Endothelial cell of umbilical vein (primary cell): ENCODE measurements at regions not wholly inside any gene's neighbourhood (a gene's known extent, or its start where the extent isn't known, plus 50 kb on each side); places are given as distances from the start of the nearest gene placed in this dataset.

Source experiments
- BruUV-seq: library from RNA; stranded (reverse); fragments of 400-500 nt; replicated peaks from 2 replicates; lab custom pipeline; 2021; lab: Mats Ljungman, UMichigan
- CTCF ChIA-PET: fragments of 300-600, 350-600 bp; sonication (Branson Sonifier 250); formaldehyde crosslinking; loops from one replicate; lab custom pipeline; 2021; ENCODE audit warnings: antibody characterized with exemption, inconsistent platforms; lab: Charles Lee
- POLR2A ChIA-PET: fragments of 300-600, 350-600 bp; sonication (Branson Sonifier 250); formaldehyde crosslinking; loops from one replicate; lab custom pipeline; 2021; ENCODE audit warnings: antibody characterized with exemption, inconsistent platforms; lab: Charles Lee
- DNase-seq: peaks from one replicate; pipeline ENCODE4 v3.0.0-alpha.2; 2011; ENCODE audit warnings: low read depth, low spot score
- FAIRE-seq: peaks from 2 replicates; lab custom pipeline; 2011; peaks lifted over from hg19 to GRCh38; lab: Jason Lieb, UNC
- H2AFZ ChIP-seq: 2 replicates; pipeline ENCODE4 v1.6.0; 2012; ENCODE audit warnings: low read depth, low read length, control low read depth, inconsistent platforms
- H3K27ac ChIP-seq: 2 replicates; pipeline ENCODE4 v1.5.1; 2011; ENCODE audit warnings: low read depth, mild to moderate bottlenecking, control low read depth, low read length, moderate library complexity; ENCODE audit not compliant: insufficient read depth
- H3K27me3 ChIP-seq, 2 experiments: 2 replicates each; pipeline versions ENCODE4 v1.6.0 to v1.6.1; 2011; ENCODE audit warnings: low read length in 2 of 2, mixed read lengths in 1 of 2; ENCODE audit not compliant: control insufficient read depth in 2 of 2, insufficient read depth in 2 of 2
- H3K36me3 ChIP-seq, 2 experiments: 2 replicates in 1 of 2; 3 replicates in 1 of 2; pipeline ENCODE4 v1.5.1; 2011; ENCODE audit warnings: low read length in 2 of 2, mild to moderate bottlenecking in 1 of 2, moderate library complexity in 1 of 2; ENCODE audit not compliant: control insufficient read depth in 2 of 2, insufficient read depth in 2 of 2; ENCODE audit errors: extremely low read depth in 1 of 2
- H3K4me1 ChIP-seq: 3 replicates; pipeline ENCODE4 v1.5.1; 2011; ENCODE audit warnings: mild to moderate bottlenecking, low read length; ENCODE audit not compliant: control insufficient read depth, insufficient read depth; ENCODE audit errors: extremely low read depth
- H3K4me2 ChIP-seq: 2 replicates; pipeline ENCODE4 v1.6.1; 2011; ENCODE audit warnings: low read length, control low read depth, mixed read lengths; ENCODE audit not compliant: insufficient read depth
- H3K4me3 ChIP-seq, 3 experiments: fragments of 200-600 bp in 1 of 3; sonication (generic), shearing (Covaris generic) in 1 of 3; replicated peaks in 1 of 3; 2 replicates each; pipeline ENCODE4 v1.5.1; 2011 to 2016; ENCODE audit warnings: control low read depth in 3 of 3, low read length in 3 of 3, mild to moderate bottlenecking in 2 of 3, inconsistent platforms in 1 of 3, low read depth in 1 of 3, moderate library complexity in 1 of 3; ENCODE audit not compliant: insufficient read depth in 1 of 3
- H3K79me2 ChIP-seq: 2 replicates; pipeline ENCODE4 v1.6.0; 2012; ENCODE audit warnings: low read length, inconsistent platforms; ENCODE audit not compliant: control insufficient read depth, insufficient read depth
- H3K9ac ChIP-seq: replicated peaks from 2 replicates; pipeline ENCODE3; 2011; ENCODE audit warnings: low read length, control low read depth; ENCODE audit not compliant: insufficient read depth; ENCODE audit errors: extremely low read depth
- H3K9me1 ChIP-seq: replicated peaks from 3 replicates; pipeline ENCODE4 v1.6.0; 2011; ENCODE audit warnings: mild to moderate bottlenecking, low read length; ENCODE audit not compliant: control insufficient read depth, insufficient read depth; ENCODE audit errors: extremely low read depth
- H3K9me3 ChIP-seq: replicated peaks from 2 replicates; pipeline ENCODE4 v1.5.1; 2012; ENCODE audit warnings: low read length, inconsistent platforms; ENCODE audit not compliant: control insufficient read depth, insufficient read depth
- H4K20me1 ChIP-seq: replicated peaks from 2 replicates; pipeline ENCODE3; 2011; ENCODE audit warnings: mild to moderate bottlenecking, low read length; ENCODE audit not compliant: control insufficient read depth, insufficient read depth; ENCODE audit errors: extremely low read depth
- EZH2 ChIP-seq: IDR thresholded peaks from 2 replicates; pipeline ENCODE4 v1.6.1; 2012; ENCODE audit warnings: borderline replicate concordance, low read depth, mild to moderate bottlenecking, moderate library complexity, low read length, inconsistent platforms; ENCODE audit not compliant: severe bottlenecking
- FOS ChIP-seq: IDR thresholded peaks from 2 replicates; pipeline ENCODE4 v1.6.1; 2011; ENCODE audit warnings: mild to moderate bottlenecking, low read length, moderate library complexity, borderline replicate concordance; ENCODE audit not compliant: insufficient read depth
- GATA2 ChIP-seq: IDR thresholded peaks from 2 replicates; pipeline ENCODE4 v1.7.0; 2011; ENCODE audit warnings: low read depth, mild to moderate bottlenecking, moderate library complexity, mixed read lengths, low read length; ENCODE audit not compliant: insufficient read length, insufficient read depth
- MYC ChIP-seq: IDR thresholded peaks from one replicate; pipeline ENCODE4 v1.6.1; 2011; ENCODE audit warnings: mild to moderate bottlenecking, low read depth, low read length
- POLR2A ChIP-seq: IDR thresholded peaks from 2 replicates; pipeline ENCODE4 v1.6.1; 2012; ENCODE audit warnings: low read depth, mild to moderate bottlenecking, control low read depth, low read length
- POLR2AphosphoS5 ChIP-seq: IDR thresholded peaks from 2 replicates; pipeline ENCODE4 v1.6.1; 2012; ENCODE audit warnings: low read depth, mild to moderate bottlenecking, control low read depth, low read length, moderate library complexity; ENCODE audit not compliant: insufficient read depth
- dilution Hi-C: fragments of 300-500 bp; cut with MboI; formaldehyde crosslinking; loops from one replicate; pipeline ENCODE4 v1.15.0; 2019; ENCODE audit warnings: low sequenced_read_pairs; ENCODE audit not compliant: extremely low pct_ligation_motif_present
- intact Hi-C: fragments of 100-400 bp; cut with micrococcal nuclease; formaldehyde crosslinking; loops from one replicate; pipeline ENCODE4 v1.10.0; 2022
- TF ChIP-seq, protein P1 (sequence below): IDR thresholded peaks from 2 replicates; pipeline ENCODE4 v1.6.1; 2011; ENCODE audit not compliant: insufficient read depth, insufficient read length
- TF ChIP-seq, protein P2 (sequence below), 2 donors: IDR thresholded peaks; 1 replicate in 1 of 2; 2 replicates in 1 of 2; pipeline ENCODE4 v1.5.1; 2011; ENCODE audit warnings: low read length in 2 of 2, mild to moderate bottlenecking in 2 of 2, moderate library complexity in 2 of 2, control low read depth in 1 of 2, inconsistent platforms in 1 of 2, low read depth in 1 of 2; ENCODE audit not compliant: insufficient read depth in 1 of 2; ENCODE audit errors: extremely low read depth in 1 of 2

DNA sequence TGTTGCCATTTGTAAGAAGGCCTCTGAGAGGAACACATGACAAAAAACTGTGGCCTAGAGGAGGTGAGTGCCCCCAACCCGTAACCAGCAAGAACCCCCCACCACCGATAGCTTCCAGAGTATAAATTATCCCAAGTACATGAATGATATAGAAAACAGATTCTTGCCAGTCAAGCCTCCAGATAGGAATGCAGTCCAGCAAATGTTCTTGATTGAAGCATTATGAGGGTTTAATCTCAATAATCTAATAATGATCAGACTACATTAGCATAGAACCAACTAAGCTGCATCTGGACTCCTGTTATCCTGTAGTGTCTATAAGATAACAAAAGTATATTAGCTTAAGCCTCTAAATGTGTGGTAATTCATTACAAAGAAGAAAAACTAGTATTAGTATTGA lies 908.9 kb upstream of the ATXN8OS start:
- no TSS peak for BruUV-seq
- dilution Hi-C loops, result no loop called here

More for the DNA sequence above, 908.9 kb upstream of the ATXN8OS start:
- intact Hi-C loops, result no loop called here
- H3K9ac ChIP-seq, result no peak overlapping the region
- no peak for FAIRE-seq
- H3K79me2 ChIP-seq, result no peaks in the 10 kb centered on the region
- H3K4me3 ChIP-seq, result no peak overlapping the region
- H3K36me3 ChIP-seq, result no peaks in the 10 kb centered on the region
- no peaks in the 10 kb centered on the region for H3K9me1 ChIP-seq
- ChIA-PET CTCF (no interaction called here), POLR2A (no interaction called here)
- H3K4me1 ChIP-seq, result no peaks in the 10 kb centered on the region
- no peak overlapping the region for H3K27ac ChIP-seq
- H2AFZ ChIP-seq, result no peak overlapping the region
- H3K27me3 ChIP-seq, result no peaks in the 10 kb centered on the region
- H4K20me1 ChIP-seq, result no peaks in the 10 kb centered on the region
- H3K4me2 ChIP-seq, result no peak overlapping the region
- TF ChIP-seq EZH2 (no peak), POLR2AphosphoS5 (no peak), POLR2A (no peak), MYC (no peak), FOS (no peak), GATA2 (no peak)
- TF ChIP-seq, protein P1, sequence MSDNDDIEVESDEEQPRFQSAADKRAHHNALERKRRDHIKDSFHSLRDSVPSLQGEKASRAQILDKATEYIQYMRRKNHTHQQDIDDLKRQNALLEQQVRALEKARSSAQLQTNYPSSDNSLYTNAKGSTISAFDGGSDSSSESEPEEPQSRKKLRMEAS, result no peak
- TF ChIP-seq, protein P2, sequence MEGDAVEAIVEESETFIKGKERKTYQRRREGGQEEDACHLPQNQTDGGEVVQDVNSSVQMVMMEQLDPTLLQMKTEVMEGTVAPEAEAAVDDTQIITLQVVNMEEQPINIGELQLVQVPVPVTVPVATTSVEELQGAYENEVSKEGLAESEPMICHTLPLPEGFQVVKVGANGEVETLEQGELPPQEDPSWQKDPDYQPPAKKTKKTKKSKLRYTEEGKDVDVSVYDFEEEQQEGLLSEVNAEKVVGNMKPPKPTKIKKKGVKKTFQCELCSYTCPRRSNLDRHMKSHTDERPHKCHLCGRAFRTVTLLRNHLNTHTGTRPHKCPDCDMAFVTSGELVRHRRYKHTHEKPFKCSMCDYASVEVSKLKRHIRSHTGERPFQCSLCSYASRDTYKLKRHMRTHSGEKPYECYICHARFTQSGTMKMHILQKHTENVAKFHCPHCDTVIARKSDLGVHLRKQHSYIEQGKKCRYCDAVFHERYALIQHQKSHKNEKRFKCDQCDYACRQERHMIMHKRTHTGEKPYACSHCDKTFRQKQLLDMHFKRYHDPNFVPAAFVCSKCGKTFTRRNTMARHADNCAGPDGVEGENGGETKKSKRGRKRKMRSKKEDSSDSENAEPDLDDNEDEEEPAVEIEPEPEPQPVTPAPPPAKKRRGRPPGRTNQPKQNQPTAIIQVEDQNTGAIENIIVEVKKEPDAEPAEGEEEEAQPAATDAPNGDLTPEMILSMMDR (IDR thresholded peaks at IDR 0.05; ENCODE audit: extremely low read depth in 1 of 2, insufficient read depth in 1 of 2, low read depth in 1 of 2, low read length in 2 of 2), result no peak
- no peaks in the 10 kb centered on the region for H3K9me3 ChIP-seq
- no peak for DNase-seq
